GM12878 (cell line): ENCODE measurements at regions not wholly inside any gene's neighbourhood (a gene's known extent, or its start where the extent isn't known, plus 50 kb on each side); places are given as distances from the start of the nearest gene placed in this dataset.

Source experiments
- ATAC-seq: fragments of 200-7000 bp; cut with Tn5 transposase; 3 replicates; pipeline ENCODE4 v1.9.1; 2020; ENCODE audit warnings: mild to moderate bottlenecking, moderate library complexity
- BruUV-seq: library from RNA; stranded (reverse); fragments of 400-500 nt; replicated peaks from 2 replicates; lab custom pipeline; 2021; lab: Mats Ljungman, UMichigan
- CTCF ChIA-PET: fragments of 300-600 bp; sonication (Branson Sonifier 250); formaldehyde crosslinking; extraction: SDS; loops from one replicate; lab custom pipeline; 2021; ENCODE audit warnings: inconsistent platforms; lab: Yijun Ruan, JAX
- POLR2A ChIA-PET: fragments of 350-600 bp; formaldehyde crosslinking; extraction: SDS; loops from one replicate; lab custom pipeline; 2021; ENCODE audit warnings: inconsistent platforms; lab: Charles Lee
- RAD21 ChIA-PET: fragments of 300-600 bp; sonication (Branson Sonifier 250); formaldehyde crosslinking; loops from one replicate; lab custom pipeline; 2023; ENCODE audit warnings: antibody characterized with exemption; ENCODE audit not compliant: unreplicated experiment; lab: Charles Lee
- SMC1A ChIA-PET: fragments of 300-600 bp; sonication (Branson Sonifier 250); formaldehyde crosslinking; loops from one replicate; lab custom pipeline; 2023; ENCODE audit not compliant: unreplicated experiment, uncharacterized antibody; lab: Charles Lee
- DNase-seq: peaks from one replicate; pipeline ENCODE4 v3.0.0-alpha.2; 2011; ENCODE audit warnings: low read depth, low spot score
- FAIRE-seq: peaks from 3 replicates; lab custom pipeline; 2011; peaks lifted over from hg19 to GRCh38; lab: Jason Lieb, UNC
- H2AFZ ChIP-seq: 2 replicates; pipeline ENCODE4 v1.6.0; 2011; ENCODE audit warnings: low read depth, low read length, control low read depth; ENCODE audit not compliant: control insufficient read depth
- H3K27ac ChIP-seq: 2 replicates; pipeline ENCODE4 v1.5.1; 2011; ENCODE audit warnings: control low read depth; ENCODE audit not compliant: control insufficient read depth, insufficient read depth
- H3K27me3 ChIP-seq, 2 experiments: replicated peaks in 1 of 2; 2 replicates each; pipeline versions ENCODE4 v1.6.0 to v1.6.1; 2011; ENCODE audit warnings: low read length in 1 of 2; ENCODE audit not compliant: control insufficient read depth in 2 of 2, insufficient read depth in 2 of 2
- H3K36me3 ChIP-seq, 2 experiments: 2 replicates each; pipeline ENCODE4 v1.5.1; 2011; ENCODE audit warnings: low read length in 1 of 2; ENCODE audit not compliant: control insufficient read depth in 2 of 2, insufficient read depth in 2 of 2
- H3K4me1 ChIP-seq: 2 replicates; pipeline ENCODE4 v1.6.1; 2011; ENCODE audit warnings: mild to moderate bottlenecking, low read length, moderate library complexity, mixed read lengths; ENCODE audit not compliant: control insufficient read depth, insufficient read depth
- H3K4me2 ChIP-seq: 2 replicates; pipeline ENCODE4 v1.6.0; 2011; ENCODE audit warnings: control low read depth; ENCODE audit not compliant: control insufficient read depth, insufficient read depth
- H3K4me3 ChIP-seq: fragments of 200-600 bp; sonication (generic); 2 replicates; pipeline ENCODE4 v1.5.1; 2016
- H3K79me2 ChIP-seq: 2 replicates; pipeline ENCODE4 v1.6.0; 2011; ENCODE audit warnings: low read length; ENCODE audit not compliant: control insufficient read depth, insufficient read depth
- H3K9ac ChIP-seq: 2 replicates; pipeline ENCODE4 v1.8.0; 2011; ENCODE audit warnings: low read length, control low read depth, mixed read lengths; ENCODE audit not compliant: control insufficient read depth, insufficient read depth
- H3K9me3 ChIP-seq: replicated peaks from 3 replicates; pipeline ENCODE4 v1.5.1; 2011; ENCODE audit warnings: mild to moderate bottlenecking, low read length; ENCODE audit not compliant: control insufficient read depth, insufficient read depth
- H4K20me1 ChIP-seq: 2 replicates; pipeline ENCODE4 v1.6.0; 2011; ENCODE audit not compliant: control insufficient read depth, insufficient read depth
- BCL11A ChIP-seq: IDR thresholded peaks from 2 replicates; pipeline ENCODE4 v1.6.1; 2011; ENCODE audit warnings: low read depth, low read length
- HSF1 ChIP-seq: fragments of 150-350 bp; IDR thresholded peaks from 2 replicates; pipeline ENCODE4 v1.6.1; 2014; ENCODE audit warnings: mild to moderate bottlenecking, low read depth, low read length
- NR2C2 ChIP-seq: IDR thresholded peaks from 2 replicates; pipeline ENCODE4 v1.6.1; 2011; ENCODE audit warnings: borderline replicate concordance, low read depth; ENCODE audit not compliant: control insufficient read depth, insufficient read length
- PAX5 ChIP-seq: IDR thresholded peaks from 2 replicates; pipeline ENCODE4 v1.6.1; 2011; ENCODE audit warnings: low read depth, low read length, borderline replicate concordance
- RUNX3 ChIP-seq: IDR thresholded peaks from 2 replicates; pipeline ENCODE4 v1.6.1; 2012; ENCODE audit warnings: low read length, inconsistent platforms
- TAF1 ChIP-seq: IDR thresholded peaks from 2 replicates; pipeline ENCODE4 v1.6.1; 2011; ENCODE audit warnings: mild to moderate bottlenecking, low read depth, low read length, borderline replicate concordance
- YBX1 ChIP-seq: fragments of 450-650 bp; IDR thresholded peaks from 2 replicates; pipeline ENCODE4 v1.6.1; 2016; ENCODE audit warnings: antibody characterized with exemption
- ZNF24 ChIP-seq: fragments of 450-650 bp; IDR thresholded peaks from 2 replicates; pipeline ENCODE4 v1.6.1; 2017; ENCODE audit warnings: antibody characterized with exemption, mild to moderate bottlenecking
- WGBS: methylation state at CpG from one replicate; pipeline ENCODE4 v1.1.6; 2016; ENCODE audit warnings: low lambda C conversion rate; ENCODE audit not compliant: insufficient replicate concordance, insufficient coverage; ENCODE audit errors: missing lambda C conversion rate; 5-methylcytosine and 5-hydroxymethylcytosine counted together
- in situ Hi-C: fragments of 300-500 bp; cut with MboI; formaldehyde crosslinking; loops from 9 replicates; pipeline ENCODE4 v1.14.3; 2018; ENCODE audit warnings: mixed read lengths
- intact Hi-C: fragments of 100-400 bp; cut with micrococcal nuclease; formaldehyde crosslinking; loops from one replicate; pipeline ENCODE4 v1.14.2; 2022; ENCODE audit not compliant: unreplicated experiment
- TF ChIP-seq, protein P1 (sequence below): fragments of 450-650 bp; IDR thresholded peaks from 2 replicates; pipeline ENCODE4 v1.6.1; 2018; ENCODE audit warnings: borderline replicate concordance, mild to moderate bottlenecking; ENCODE audit not compliant: partially characterized antibody
- TF ChIP-seq, protein P2 (sequence below): fragments of 450-650 bp; IDR thresholded peaks from 2 replicates; pipeline ENCODE4 v1.6.1; 2017; ENCODE audit warnings: mild to moderate bottlenecking, low read depth, inconsistent platforms; ENCODE audit not compliant: poor library complexity, severe bottlenecking
- TF ChIP-seq, protein P3 (sequence below): IDR thresholded peaks from 2 replicates; pipeline ENCODE4 v1.6.1; 2012; ENCODE audit warnings: low read depth, low read length, improper control_type of control experiment

- no peak for TF ChIP-seq NR2C2
- TF ChIP-seq, protein P1, sequence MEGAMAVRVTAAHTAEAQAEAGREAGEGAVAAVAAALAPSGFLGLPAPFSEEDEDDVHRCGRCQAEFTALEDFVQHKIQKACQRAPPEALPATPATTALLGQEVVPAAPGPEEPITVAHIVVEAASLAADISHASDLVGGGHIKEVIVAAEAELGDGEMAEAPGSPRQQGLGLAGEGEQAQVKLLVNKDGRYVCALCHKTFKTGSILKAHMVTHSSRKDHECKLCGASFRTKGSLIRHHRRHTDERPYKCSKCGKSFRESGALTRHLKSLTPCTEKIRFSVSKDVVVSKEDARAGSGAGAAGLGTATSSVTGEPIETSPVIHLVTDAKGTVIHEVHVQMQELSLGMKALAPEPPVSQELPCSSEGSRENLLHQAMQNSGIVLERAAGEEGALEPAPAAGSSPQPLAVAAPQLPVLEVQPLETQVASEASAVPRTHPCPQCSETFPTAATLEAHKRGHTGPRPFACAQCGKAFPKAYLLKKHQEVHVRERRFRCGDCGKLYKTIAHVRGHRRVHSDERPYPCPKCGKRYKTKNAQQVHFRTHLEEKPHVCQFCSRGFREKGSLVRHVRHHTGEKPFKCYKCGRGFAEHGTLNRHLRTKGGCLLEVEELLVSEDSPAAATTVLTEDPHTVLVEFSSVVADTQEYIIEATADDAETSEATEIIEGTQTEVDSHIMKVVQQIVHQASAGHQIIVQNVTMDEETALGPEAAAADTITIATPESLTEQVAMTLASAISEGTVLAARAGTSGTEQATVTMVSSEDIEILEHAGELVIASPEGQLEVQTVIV = no peak
- TF ChIP-seq ZNF24 = peak; percentile 58; the same call in 1 of the 2 replicates
- TF ChIP-seq BCL11A = peak; percentile 36; the same call in 1 of the 2 replicates
- no peak for TF ChIP-seq RUNX3
- no peak for TF ChIP-seq PAX5
- TF ChIP-seq, protein P2, sequence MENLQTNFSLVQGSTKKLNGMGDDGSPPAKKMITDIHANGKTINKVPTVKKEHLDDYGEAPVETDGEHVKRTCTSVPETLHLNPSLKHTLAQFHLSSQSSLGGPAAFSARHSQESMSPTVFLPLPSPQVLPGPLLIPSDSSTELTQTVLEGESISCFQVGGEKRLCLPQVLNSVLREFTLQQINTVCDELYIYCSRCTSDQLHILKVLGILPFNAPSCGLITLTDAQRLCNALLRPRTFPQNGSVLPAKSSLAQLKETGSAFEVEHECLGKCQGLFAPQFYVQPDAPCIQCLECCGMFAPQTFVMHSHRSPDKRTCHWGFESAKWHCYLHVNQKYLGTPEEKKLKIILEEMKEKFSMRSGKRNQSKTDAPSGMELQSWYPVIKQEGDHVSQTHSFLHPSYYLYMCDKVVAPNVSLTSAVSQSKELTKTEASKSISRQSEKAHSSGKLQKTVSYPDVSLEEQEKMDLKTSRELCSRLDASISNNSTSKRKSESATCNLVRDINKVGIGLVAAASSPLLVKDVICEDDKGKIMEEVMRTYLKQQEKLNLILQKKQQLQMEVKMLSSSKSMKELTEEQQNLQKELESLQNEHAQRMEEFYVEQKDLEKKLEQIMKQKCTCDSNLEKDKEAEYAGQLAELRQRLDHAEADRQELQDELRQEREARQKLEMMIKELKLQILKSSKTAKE = peak; percentile 41
Observed at GRCh38 chr5:97923997-97924396, 741.0 kb upstream of the RIOK2 start (continued).

DNA sequence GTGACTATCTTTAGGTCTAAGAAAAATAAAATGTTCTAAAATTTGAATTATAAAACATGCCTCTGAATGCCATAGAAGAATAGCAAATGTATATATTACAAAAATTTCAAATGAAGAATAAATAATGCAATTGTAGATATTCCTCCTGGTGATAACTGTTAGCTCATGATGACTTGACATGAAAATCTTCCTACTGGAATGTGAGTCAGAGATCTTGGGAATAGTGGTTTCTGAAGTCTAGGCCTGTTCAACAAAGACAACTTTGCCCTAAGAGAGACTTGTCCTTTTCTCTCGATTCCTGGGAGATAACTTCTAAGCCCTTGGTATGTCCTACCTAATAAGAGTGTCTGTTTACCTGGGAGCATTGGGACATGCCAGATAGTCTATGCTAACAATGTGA is 746.3 kb upstream of the RIOK2 start:
- Histone ChIP-seq H3K4me1 (no peaks in the 10 kb centered on the region), H3K9me3 (no peaks in the 10 kb centered on the region), H3K27me3 (no peaks in the 10 kb centered on the region), H3K9ac (no peak overlapping the region), H4K20me1 (no peaks in the 10 kb centered on the region), H3K36me3 (no peaks in the 10 kb centered on the region), H3K4me2 (no peak overlapping the region), H3K27ac (no peak overlapping the region), H3K79me2 (no peaks in the 10 kb centered on the region), H2AFZ (no peak overlapping the region), H3K4me3 (no peak overlapping the region)
- SMC1A ChIA-PET = interaction anchor here (0.7 to 0.9 kb wide), 2 partner anchors 128 to 455 kb away, joined by 3 read pairs; no protein-coding TSS in a partner anchor
- TF ChIP-seq HSF1 = no peak
- TF ChIP-seq YBX1 = no peak
- TF ChIP-seq, protein P3, sequence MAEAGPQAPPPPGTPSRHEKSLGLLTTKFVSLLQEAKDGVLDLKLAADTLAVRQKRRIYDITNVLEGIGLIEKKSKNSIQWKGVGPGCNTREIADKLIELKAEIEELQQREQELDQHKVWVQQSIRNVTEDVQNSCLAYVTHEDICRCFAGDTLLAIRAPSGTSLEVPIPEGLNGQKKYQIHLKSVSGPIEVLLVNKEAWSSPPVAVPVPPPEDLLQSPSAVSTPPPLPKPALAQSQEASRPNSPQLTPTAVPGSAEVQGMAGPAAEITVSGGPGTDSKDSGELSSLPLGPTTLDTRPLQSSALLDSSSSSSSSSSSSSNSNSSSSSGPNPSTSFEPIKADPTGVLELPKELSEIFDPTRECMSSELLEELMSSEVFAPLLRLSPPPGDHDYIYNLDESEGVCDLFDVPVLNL = no peak
- no peak for TF ChIP-seq TAF1
- CTCF ChIA-PET = interaction anchor here (0.7 kb wide), 1 partner anchor 10 kb away, joined by 3 read pairs; no protein-coding TSS in a partner anchor
- no peak for FAIRE-seq
- no peak for DNase-seq
- WGBS = 57% methylated on average over 1 of the region's 1 CpG
- no TSS peak for BruUV-seq
- RAD21 ChIA-PET = no interaction called here
- in situ Hi-C loops = no loop called here
- intact Hi-C loops = loop anchor here (10.0 kb wide), 1 partner anchor 385 kb away; no protein-coding TSS in a partner anchor
- POLR2A ChIA-PET = interaction anchor here (0.6 kb wide), 1 partner anchor 994 kb away, joined by 5 read pairs; no protein-coding TSS in a partner anchor
- ATAC-seq = no peak
